SK-N-SH treated with all-trans-retinoic acid at 6 μM for 48 hours (cell line): ENCODE measurements at regions not wholly inside any gene's neighbourhood (a gene's known extent, or its start where the extent isn't known, plus 50 kb on each side); places are given as distances from the start of the nearest gene placed in this dataset.

Experiments
- ATAC-seq: fragments of 200-7000 bp; cut with Tn5 transposase; 3 replicates; pipeline ENCODE4 v1.9.1; 2020; ENCODE audit warnings: mild to moderate bottlenecking, moderate library complexity
- BACH2 ChIP-seq: fragments of 250-450 bp; sonication (Bioruptor Pico); IDR thresholded peaks from 2 replicates; pipeline ENCODE4 v1.9.0; 2021; ENCODE audit warnings: mild to moderate bottlenecking, borderline replicate concordance
- CREB5 ChIP-seq: fragments of 250-450 bp; sonication (Bioruptor Pico); IDR thresholded peaks from 2 replicates; pipeline ENCODE4 v1.5.1; 2020; ENCODE audit warnings: low read depth, mild to moderate bottlenecking, moderate library complexity
- CSDC2 ChIP-seq: fragments of 250-450 bp; sonication (Bioruptor Pico); IDR thresholded peaks from 2 replicates; pipeline ENCODE4 v1.5.0; 2020; ENCODE audit warnings: mild to moderate bottlenecking, moderate library complexity
- ESRRG ChIP-seq: fragments of 250-450 bp; sonication (Bioruptor Pico); IDR thresholded peaks from 2 replicates; pipeline ENCODE4 v1.6.1; 2021; ENCODE audit warnings: mild to moderate bottlenecking
- GLIS3 ChIP-seq: fragments of 250-450 bp; sonication (Bioruptor Pico); IDR thresholded peaks from 2 replicates; pipeline ENCODE4 v1.5.0; 2020; ENCODE audit warnings: mild to moderate bottlenecking, moderate library complexity
- ISL1 ChIP-seq: fragments of 250-450 bp; sonication (Bioruptor Pico); IDR thresholded peaks from 2 replicates; pipeline ENCODE4 v2.1.2; 2022; ENCODE audit warnings: mild to moderate bottlenecking, moderate library complexity
- OSR1 ChIP-seq: fragments of 250-450 bp; sonication (Bioruptor Pico); IDR thresholded peaks from 2 replicates; pipeline ENCODE4 v1.8.0; 2022; ENCODE audit warnings: moderate library complexity, mild to moderate bottlenecking, inconsistent platforms
- PATZ1 ChIP-seq: fragments of 250-450 bp; sonication (Bioruptor Pico); IDR thresholded peaks from 2 replicates; pipeline ENCODE4 v1.8.0; 2020; ENCODE audit warnings: mild to moderate bottlenecking, moderate library complexity, borderline replicate concordance
- PPARA ChIP-seq: fragments of 250-450 bp; sonication (Bioruptor Pico); IDR thresholded peaks from 2 replicates; pipeline ENCODE4 v1.5.0; 2020; ENCODE audit warnings: mild to moderate bottlenecking, borderline replicate concordance
- RARB ChIP-seq: fragments of 250-450 bp; sonication (Bioruptor Pico); IDR thresholded peaks from 2 replicates; pipeline ENCODE4 v1.8.0; 2021; ENCODE audit warnings: mild to moderate bottlenecking, moderate library complexity
- SNAI2 ChIP-seq: fragments of 250-450 bp; sonication (Bioruptor Pico); IDR thresholded peaks from 2 replicates; pipeline ENCODE4 v1.5.0; 2020; ENCODE audit warnings: mild to moderate bottlenecking, moderate library complexity
- TCF4 ChIP-seq: fragments of 250-450 bp; sonication (Bioruptor Pico); IDR thresholded peaks from 2 replicates; pipeline ENCODE4 v1.8.0; 2021; ENCODE audit warnings: mild to moderate bottlenecking, moderate library complexity, borderline replicate concordance
- TOX ChIP-seq: fragments of 250-450 bp; sonication (Bioruptor Pico); IDR thresholded peaks from 2 replicates; pipeline ENCODE4 v1.8.0; 2021; ENCODE audit warnings: mild to moderate bottlenecking, moderate library complexity, borderline replicate concordance
- ZC3H10 ChIP-seq: fragments of 250-450 bp; sonication (Bioruptor Pico); IDR thresholded peaks from 2 replicates; pipeline ENCODE4 v1.5.1; 2021; ENCODE audit warnings: mild to moderate bottlenecking, moderate library complexity
- ZFP3 ChIP-seq: fragments of 250-450 bp; sonication (Bioruptor Pico); IDR thresholded peaks from 2 replicates; pipeline ENCODE4 v1.5.0; 2020; ENCODE audit warnings: mild to moderate bottlenecking, moderate library complexity
- ZFP30 ChIP-seq: fragments of 450-650 bp; formaldehyde crosslinking; IDR thresholded peaks from 2 replicates; pipeline ENCODE4 v1.5.0; 2022; ENCODE audit warnings: mild to moderate bottlenecking, moderate library complexity
- ZNF565 ChIP-seq: fragments of 450-650 bp; formaldehyde crosslinking; conservative IDR thresholded peaks from 2 replicates; pipeline ENCODE4 v1.5.0; 2020; ENCODE audit warnings: low read depth, mild to moderate bottlenecking, moderate library complexity
- ZNF70 ChIP-seq: fragments of 450-650 bp; formaldehyde crosslinking; IDR thresholded peaks from 2 replicates; pipeline ENCODE4 v1.5.0; 2020; ENCODE audit warnings: mild to moderate bottlenecking, moderate library complexity
- ZNF8 ChIP-seq: fragments of 450-650 bp; formaldehyde crosslinking; IDR thresholded peaks from 2 replicates; pipeline ENCODE4 v1.5.0; 2020; ENCODE audit warnings: mild to moderate bottlenecking, moderate library complexity
- TF ChIP-seq, protein P1 (sequence below): fragments of 250-450 bp; sonication (Bioruptor Pico); IDR thresholded peaks from 2 replicates; pipeline ENCODE4 v1.5.0; 2020; ENCODE audit warnings: mild to moderate bottlenecking, moderate library complexity
- TF ChIP-seq, protein P2 (sequence below): fragments of 250-450 bp; sonication (Bioruptor Pico); IDR thresholded peaks from 2 replicates; pipeline ENCODE4 v1.8.0; 2021; ENCODE audit warnings: low read depth, mild to moderate bottlenecking, moderate library complexity, borderline replicate concordance
- TF ChIP-seq, protein P3 (sequence below): fragments of 250-450 bp; sonication (Bioruptor Pico); IDR thresholded peaks from 2 replicates; pipeline ENCODE4 v1.5.1; 2021; ENCODE audit warnings: mild to moderate bottlenecking, moderate library complexity

- TF ChIP-seq CSDC2 (CRISPR knock-in tag) (no peak), OSR1 (CRISPR knock-in tag) (no peak), ZNF70 (CRISPR knock-in tag) (no peak), ZNF8 (CRISPR knock-in tag) (no peak), ZFP30 (CRISPR knock-in tag) (no peak), PATZ1 (CRISPR knock-in tag) (no peak), ZNF565 (CRISPR knock-in tag) (no peak)
- TF ChIP-seq, protein P1, sequence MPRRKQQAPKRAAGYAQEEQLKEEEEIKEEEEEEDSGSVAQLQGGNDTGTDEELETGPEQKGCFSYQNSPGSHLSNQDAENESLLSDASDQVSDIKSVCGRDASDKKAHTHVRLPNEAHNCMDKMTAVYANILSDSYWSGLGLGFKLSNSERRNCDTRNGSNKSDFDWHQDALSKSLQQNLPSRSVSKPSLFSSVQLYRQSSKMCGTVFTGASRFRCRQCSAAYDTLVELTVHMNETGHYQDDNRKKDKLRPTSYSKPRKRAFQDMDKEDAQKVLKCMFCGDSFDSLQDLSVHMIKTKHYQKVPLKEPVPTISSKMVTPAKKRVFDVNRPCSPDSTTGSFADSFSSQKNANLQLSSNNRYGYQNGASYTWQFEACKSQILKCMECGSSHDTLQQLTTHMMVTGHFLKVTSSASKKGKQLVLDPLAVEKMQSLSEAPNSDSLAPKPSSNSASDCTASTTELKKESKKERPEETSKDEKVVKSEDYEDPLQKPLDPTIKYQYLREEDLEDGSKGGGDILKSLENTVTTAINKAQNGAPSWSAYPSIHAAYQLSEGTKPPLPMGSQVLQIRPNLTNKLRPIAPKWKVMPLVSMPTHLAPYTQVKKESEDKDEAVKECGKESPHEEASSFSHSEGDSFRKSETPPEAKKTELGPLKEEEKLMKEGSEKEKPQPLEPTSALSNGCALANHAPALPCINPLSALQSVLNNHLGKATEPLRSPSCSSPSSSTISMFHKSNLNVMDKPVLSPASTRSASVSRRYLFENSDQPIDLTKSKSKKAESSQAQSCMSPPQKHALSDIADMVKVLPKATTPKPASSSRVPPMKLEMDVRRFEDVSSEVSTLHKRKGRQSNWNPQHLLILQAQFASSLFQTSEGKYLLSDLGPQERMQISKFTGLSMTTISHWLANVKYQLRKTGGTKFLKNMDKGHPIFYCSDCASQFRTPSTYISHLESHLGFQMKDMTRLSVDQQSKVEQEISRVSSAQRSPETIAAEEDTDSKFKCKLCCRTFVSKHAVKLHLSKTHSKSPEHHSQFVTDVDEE (CRISPR knock-in tag), result no peak
- peak; percentile 80 for ATAC-seq
Observed at GRCh38 chr12:77591959-77592743, 238.5 kb upstream of the NAV3 start.

- no peak for TF ChIP-seq ZNF8 (CRISPR knock-in tag)
- no peak for TF ChIP-seq PPARA
- no peak for TF ChIP-seq ZC3H10 (CRISPR knock-in tag)
- TF ChIP-seq, protein P2, sequence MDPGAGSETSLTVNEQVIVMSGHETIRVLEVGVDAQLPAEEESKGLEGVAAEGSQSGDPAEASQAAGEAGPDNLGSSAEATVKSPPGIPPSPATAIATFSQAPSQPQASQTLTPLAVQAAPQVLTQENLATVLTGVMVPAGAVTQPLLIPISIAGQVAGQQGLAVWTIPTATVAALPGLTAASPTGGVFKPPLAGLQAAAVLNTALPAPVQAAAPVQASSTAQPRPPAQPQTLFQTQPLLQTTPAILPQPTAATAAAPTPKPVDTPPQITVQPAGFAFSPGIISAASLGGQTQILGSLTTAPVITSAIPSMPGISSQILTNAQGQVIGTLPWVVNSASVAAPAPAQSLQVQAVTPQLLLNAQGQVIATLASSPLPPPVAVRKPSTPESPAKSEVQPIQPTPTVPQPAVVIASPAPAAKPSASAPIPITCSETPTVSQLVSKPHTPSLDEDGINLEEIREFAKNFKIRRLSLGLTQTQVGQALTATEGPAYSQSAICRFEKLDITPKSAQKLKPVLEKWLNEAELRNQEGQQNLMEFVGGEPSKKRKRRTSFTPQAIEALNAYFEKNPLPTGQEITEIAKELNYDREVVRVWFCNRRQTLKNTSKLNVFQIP (CRISPR knock-in tag), result no peak
- no peak for TF ChIP-seq ZNF565 (CRISPR knock-in tag)
- no peak for TF ChIP-seq ESRRG
- no peak for TF ChIP-seq TOX (CRISPR knock-in tag)
- no peak for TF ChIP-seq CSDC2 (CRISPR knock-in tag)
- TF ChIP-seq, protein P3, sequence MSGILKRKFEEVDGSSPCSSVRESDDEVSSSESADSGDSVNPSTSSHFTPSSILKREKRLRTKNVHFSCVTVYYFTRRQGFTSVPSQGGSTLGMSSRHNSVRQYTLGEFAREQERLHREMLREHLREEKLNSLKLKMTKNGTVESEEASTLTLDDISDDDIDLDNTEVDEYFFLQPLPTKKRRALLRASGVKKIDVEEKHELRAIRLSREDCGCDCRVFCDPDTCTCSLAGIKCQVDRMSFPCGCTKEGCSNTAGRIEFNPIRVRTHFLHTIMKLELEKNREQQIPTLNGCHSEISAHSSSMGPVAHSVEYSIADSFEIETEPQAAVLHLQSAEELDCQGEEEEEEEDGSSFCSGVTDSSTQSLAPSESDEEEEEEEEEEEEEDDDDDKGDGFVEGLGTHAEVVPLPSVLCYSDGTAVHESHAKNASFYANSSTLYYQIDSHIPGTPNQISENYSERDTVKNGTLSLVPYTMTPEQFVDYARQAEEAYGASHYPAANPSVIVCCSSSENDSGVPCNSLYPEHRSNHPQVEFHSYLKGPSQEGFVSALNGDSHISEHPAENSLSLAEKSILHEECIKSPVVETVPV, result no peak
- no peak for TF ChIP-seq BACH2 (CRISPR knock-in tag)
- TF ChIP-seq ZFP30 (CRISPR knock-in tag), result no peak
- no peak for TF ChIP-seq TCF4
- no peak for TF ChIP-seq GLIS3
- TF ChIP-seq RARB (CRISPR knock-in tag), result no peak
- no peak for TF ChIP-seq CREB5
- TF ChIP-seq ISL1, result no peak
- TF ChIP-seq ZFP3 (CRISPR knock-in tag), result no peak
- no peak for ATAC-seq
Observed at GRCh38 chr12:77590306-77590705, 240.4 kb upstream of the NAV3 start.

DNA sequence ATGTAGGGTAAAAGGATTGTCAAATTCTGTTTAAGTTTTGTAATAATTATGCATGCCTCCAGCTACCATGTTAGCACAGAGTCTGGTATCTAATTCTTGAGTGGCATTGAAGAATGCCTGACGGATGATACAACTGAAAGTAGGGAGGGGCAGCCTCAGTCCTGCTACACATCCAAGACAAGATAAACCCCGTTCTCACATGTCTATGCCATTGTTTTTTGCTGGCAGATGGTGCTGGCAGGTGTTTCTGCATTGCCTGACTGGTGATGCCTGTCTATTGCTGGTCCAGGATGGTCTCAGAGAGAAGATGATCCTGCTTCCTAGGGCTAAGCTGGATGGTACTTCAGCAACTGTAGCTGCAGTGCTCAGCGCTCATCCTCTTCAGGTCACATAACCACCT lies 245.8 kb upstream of the NAV3 start:
- no peak for TF ChIP-seq ESRRG
- TF ChIP-seq SNAI2 (CRISPR knock-in tag), result no peak
- no peak for TF ChIP-seq BACH2 (CRISPR knock-in tag)
- no peak for TF ChIP-seq TCF4
- no peak for TF ChIP-seq CREB5
- TF ChIP-seq GLIS3, result no peak
- TF ChIP-seq, protein P3, result no peak
- no peak for TF ChIP-seq ZC3H10 (CRISPR knock-in tag)
- no peak for TF ChIP-seq ZNF8 (CRISPR knock-in tag)
- no peak for ATAC-seq
